ENCODE measurements at regions not wholly inside any gene's neighbourhood (a gene's known extent, or its start where the extent isn't known, plus 50 kb on each side); places are given as distances from the start of the nearest gene placed in this dataset.

GRCh38 chr21:22020221-22020620, 1022.0 kb downstream of the NCAM2 start:
- TF ChIP-seq EZH2 (IDR thresholded peaks at IDR 0.05; ENCODE audit: insufficient read depth, low read length), result no peak
- TF ChIP-seq, protein P1, sequence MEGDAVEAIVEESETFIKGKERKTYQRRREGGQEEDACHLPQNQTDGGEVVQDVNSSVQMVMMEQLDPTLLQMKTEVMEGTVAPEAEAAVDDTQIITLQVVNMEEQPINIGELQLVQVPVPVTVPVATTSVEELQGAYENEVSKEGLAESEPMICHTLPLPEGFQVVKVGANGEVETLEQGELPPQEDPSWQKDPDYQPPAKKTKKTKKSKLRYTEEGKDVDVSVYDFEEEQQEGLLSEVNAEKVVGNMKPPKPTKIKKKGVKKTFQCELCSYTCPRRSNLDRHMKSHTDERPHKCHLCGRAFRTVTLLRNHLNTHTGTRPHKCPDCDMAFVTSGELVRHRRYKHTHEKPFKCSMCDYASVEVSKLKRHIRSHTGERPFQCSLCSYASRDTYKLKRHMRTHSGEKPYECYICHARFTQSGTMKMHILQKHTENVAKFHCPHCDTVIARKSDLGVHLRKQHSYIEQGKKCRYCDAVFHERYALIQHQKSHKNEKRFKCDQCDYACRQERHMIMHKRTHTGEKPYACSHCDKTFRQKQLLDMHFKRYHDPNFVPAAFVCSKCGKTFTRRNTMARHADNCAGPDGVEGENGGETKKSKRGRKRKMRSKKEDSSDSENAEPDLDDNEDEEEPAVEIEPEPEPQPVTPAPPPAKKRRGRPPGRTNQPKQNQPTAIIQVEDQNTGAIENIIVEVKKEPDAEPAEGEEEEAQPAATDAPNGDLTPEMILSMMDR (IDR thresholded peaks at IDR 0.05; ENCODE audit: insufficient read depth, low read depth, low read length), result no peak

Measured in astrocyte (in vitro differentiated cells and primary cell).